Transverse colon (tissue), 4 donors: ENCODE measurements at regions not wholly inside any gene's neighbourhood (a gene's known extent, or its start where the extent isn't known, plus 50 kb on each side); places are given as distances from the start of the nearest gene placed in this dataset.

ENCODE experiments used
- DNase-seq: peaks from one replicate; pipeline ENCODE4 v3.0.0-alpha.2; 2019
- H3K27ac ChIP-seq, 4 donors: fragments of 200-600 bp; sonication (generic); 2 replicates each; pipeline ENCODE4 v1.5.1; 2016 to 2018; ENCODE audit warnings: inconsistent platforms in 4 of 4
- H3K27me3 ChIP-seq: fragments of 200-600 bp; sonication (generic); 2 replicates; pipeline ENCODE4 v1.5.1; 2017; ENCODE audit warnings: inconsistent platforms
- H3K36me3 ChIP-seq, 4 donors: fragments of 200-600 bp; sonication (generic); 2 replicates each; pipeline ENCODE4 v1.5.1; 2017 to 2019; ENCODE audit warnings: inconsistent platforms in 4 of 4
- H3K4me1 ChIP-seq, 4 donors: fragments of 200-600 bp; sonication (generic); 2 replicates each; pipeline ENCODE4 v1.5.1; 2017 to 2020; ENCODE audit warnings: inconsistent platforms in 4 of 4
- H3K4me3 ChIP-seq, 4 donors: fragments of 200-600 bp; sonication (generic); 1 replicate in 1 of 4; 2 replicates in 3 of 4; pipeline versions ENCODE4 v1.5.1 to v1.6.1; 2017 to 2019; ENCODE audit warnings: inconsistent platforms in 4 of 4
- H3K9me3 ChIP-seq, 2 donors: fragments of 200-600 bp; sonication (generic); 2 replicates each; pipeline ENCODE4 v1.5.1; 2017 to 2019; ENCODE audit warnings: inconsistent platforms in 2 of 2
- EP300 ChIP-seq: sonication (generic); formaldehyde crosslinking; IDR thresholded peaks from one replicate; pipeline ENCODE4 v1.6.1; 2017; ENCODE audit warnings: antibody characterized with exemption, low read depth
- POLR2A ChIP-seq: fragments of 450-650 bp; IDR thresholded peaks from one replicate; pipeline ENCODE4 v1.6.1; 2016; ENCODE audit warnings: antibody characterized with exemption, mild to moderate bottlenecking, moderate library complexity
- POLR2AphosphoS5 ChIP-seq, 3 donors: sonication (generic); formaldehyde crosslinking; IDR thresholded peaks; one replicate each; pipeline ENCODE4 v1.6.1; 2016; ENCODE audit warnings: antibody characterized with exemption in 3 of 3
- WGBS, 2 donors: methylation state at CpG; one replicate each; pipeline ENCODE4 v1.1.5; 2018; ENCODE audit warnings: low coverage in 1 of 2; 5-methylcytosine and 5-hydroxymethylcytosine counted together
- in situ Hi-C, 4 donors: fragments of 200-750 bp; cut with MboI; loops; one replicate each; pipeline versions ENCODE4 v1.15.0 to v1.15.1; 2017; ENCODE audit warnings: low sequenced_read_pairs in 3 of 4, low pct_ligation_motif_present in 1 of 4, low pct_unique_long_range_greater_than_20kb in 1 of 4
- intact Hi-C: fragments of 100-400 bp; cut with DNase I; formaldehyde crosslinking; loops from one replicate; pipeline ENCODE4 v1.15.1; 2023; ENCODE audit warnings: low total_unique reads
- TF ChIP-seq, protein P1 (sequence below), 5 experiments: fragments of 200-600 bp in 3 of 5; fragments of 450-650 bp in 2 of 5; sonication (generic) in 3 of 5; IDR thresholded peaks; 1 replicate in 2 of 5; 2 replicates in 3 of 5; pipeline ENCODE4 v1.5.1; 2016 to 2017; ENCODE audit warnings: antibody characterized with exemption in 5 of 5, inconsistent platforms in 3 of 5, mild to moderate bottlenecking in 2 of 5, moderate library complexity in 1 of 5

- intact Hi-C loops, result no loop called here
- H3K4me3 ChIP-seq, result no peak overlapping the region
- WGBS, 2 donors, result 77% methylated on average over 5 of the region's 5 CpGs; no CpG with 5 or more reads in 1 of the 2 donors
- no peaks in the 10 kb centered on the region for H3K36me3 ChIP-seq
- TF ChIP-seq POLR2A (no peak), POLR2AphosphoS5 (IDR thresholded peaks at IDR 0.05) (no peak), EP300 (no peak)
- TF ChIP-seq, protein P1, sequence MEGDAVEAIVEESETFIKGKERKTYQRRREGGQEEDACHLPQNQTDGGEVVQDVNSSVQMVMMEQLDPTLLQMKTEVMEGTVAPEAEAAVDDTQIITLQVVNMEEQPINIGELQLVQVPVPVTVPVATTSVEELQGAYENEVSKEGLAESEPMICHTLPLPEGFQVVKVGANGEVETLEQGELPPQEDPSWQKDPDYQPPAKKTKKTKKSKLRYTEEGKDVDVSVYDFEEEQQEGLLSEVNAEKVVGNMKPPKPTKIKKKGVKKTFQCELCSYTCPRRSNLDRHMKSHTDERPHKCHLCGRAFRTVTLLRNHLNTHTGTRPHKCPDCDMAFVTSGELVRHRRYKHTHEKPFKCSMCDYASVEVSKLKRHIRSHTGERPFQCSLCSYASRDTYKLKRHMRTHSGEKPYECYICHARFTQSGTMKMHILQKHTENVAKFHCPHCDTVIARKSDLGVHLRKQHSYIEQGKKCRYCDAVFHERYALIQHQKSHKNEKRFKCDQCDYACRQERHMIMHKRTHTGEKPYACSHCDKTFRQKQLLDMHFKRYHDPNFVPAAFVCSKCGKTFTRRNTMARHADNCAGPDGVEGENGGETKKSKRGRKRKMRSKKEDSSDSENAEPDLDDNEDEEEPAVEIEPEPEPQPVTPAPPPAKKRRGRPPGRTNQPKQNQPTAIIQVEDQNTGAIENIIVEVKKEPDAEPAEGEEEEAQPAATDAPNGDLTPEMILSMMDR (IDR thresholded peaks at IDR 0.05), result no peak
- H3K27ac ChIP-seq, result no peak overlapping the region
- H3K27me3 ChIP-seq, result no peaks in the 10 kb centered on the region
- H3K9me3 ChIP-seq, result no peaks in the 10 kb centered on the region
- in situ Hi-C loops, result no loop called here
- no peaks in the 10 kb centered on the region for H3K4me1 ChIP-seq
- no peak for DNase-seq
Measured at GRCh38 chr3:10600726-10601125, 95.3 kb upstream of the ATP2B2 start.

GRCh38 chr3:10601151-10601856, 95.9 kb upstream of the ATP2B2 start:
- H3K4me1 ChIP-seq, result no peaks in the 10 kb centered on the region
- no peak for TF ChIP-seq POLR2A
- no peak for TF ChIP-seq POLR2AphosphoS5 (IDR thresholded peaks at IDR 0.05)
- TF ChIP-seq, protein P1 (IDR thresholded peaks at IDR 0.05), result no peak
- TF ChIP-seq EP300, result no peak
- H3K27me3 ChIP-seq, result no peaks in the 10 kb centered on the region
- no peak overlapping the region for H3K4me3 ChIP-seq
- H3K9me3 ChIP-seq, result no peaks in the 10 kb centered on the region
- no peak overlapping the region for H3K27ac ChIP-seq
- no peaks in the 10 kb centered on the region for H3K36me3 ChIP-seq
- intact Hi-C loops, result no loop called here
- in situ Hi-C loops, result no loop called here
- WGBS, 2 donors, result 61% methylated on average over 6 of the region's 6 CpGs; no CpG with 5 or more reads in 1 of the 2 donors
- no peak for DNase-seq

GRCh38 chr3:10601857-10602230, 96.5 kb upstream of the ATP2B2 start:
- Histone ChIP-seq H3K27ac (no peak overlapping the region), H3K27me3 (no peaks in the 10 kb centered on the region), H3K4me1 (no peaks in the 10 kb centered on the region), H3K9me3 (no peaks in the 10 kb centered on the region), H3K36me3 (no peaks in the 10 kb centered on the region), H3K4me3 (no peak overlapping the region)
- WGBS, 2 donors, result 40 to 62% methylated on average over 2 to 5 of the region's 5 CpGs
- DNase-seq, result no peak
- TF ChIP-seq POLR2A (no peak), EP300 (no peak), POLR2AphosphoS5 (IDR thresholded peaks at IDR 0.05) (no peak)
- TF ChIP-seq, protein P1 (IDR thresholded peaks at IDR 0.05), result no peak
- intact Hi-C loops, result no loop called here
- in situ Hi-C loops, result no loop called here

DNA sequence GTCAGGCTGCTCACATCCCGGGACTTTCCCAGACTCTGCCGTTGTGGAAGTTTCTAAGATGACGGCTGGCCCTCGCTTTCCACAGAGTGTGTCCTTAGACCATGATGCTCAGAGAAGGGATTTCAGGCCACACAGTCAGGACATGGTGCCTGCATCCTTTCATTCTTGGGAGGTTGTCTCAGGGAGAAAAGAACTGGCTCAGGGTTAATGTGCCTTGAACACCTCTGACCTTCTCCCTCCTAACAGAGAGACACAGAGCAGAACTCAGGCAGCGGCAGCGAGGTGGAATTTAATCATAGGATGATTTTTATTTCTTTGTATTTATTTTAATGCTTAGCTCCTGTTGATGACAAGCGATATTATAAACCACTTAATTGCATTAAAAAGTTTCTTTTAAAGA, 96.9 kb upstream of the ATP2B2 start:
- intact Hi-C loops (no loop called here), in situ Hi-C loops (no loop called here)
- WGBS, 2 donors, result 72 to 78% methylated on average over 5 to 7 of the region's 7 CpGs
- Histone ChIP-seq H3K27ac (no peak overlapping the region), H3K4me1 (no peaks in the 10 kb centered on the region), H3K9me3 (no peaks in the 10 kb centered on the region), H3K36me3 (no peaks in the 10 kb centered on the region), H3K4me3 (no peak overlapping the region), H3K27me3 (no peaks in the 10 kb centered on the region)
- TF ChIP-seq EP300, result no peak
- no peak for TF ChIP-seq POLR2AphosphoS5 (IDR thresholded peaks at IDR 0.05)
- TF ChIP-seq, protein P1 (IDR thresholded peaks at IDR 0.05), result no peak
- no peak for TF ChIP-seq POLR2A
- no peak for DNase-seq
